Fibroblast of gingiva (primary cell): ENCODE measurements at regions not wholly inside any gene's neighbourhood (a gene's known extent, or its start where the extent isn't known, plus 50 kb on each side); places are given as distances from the start of the nearest gene placed in this dataset.
"Not testable (repeated sequence)": the region's sequence is repeated elsewhere in the genome, so short reads cannot be mapped to it uniquely, and the experiment has no call there.

Experiments used
- DNase-seq: peaks from one replicate; pipeline ENCODE4 v3.0.0-alpha.2; 2011; ENCODE audit warnings: low read depth

DNA sequence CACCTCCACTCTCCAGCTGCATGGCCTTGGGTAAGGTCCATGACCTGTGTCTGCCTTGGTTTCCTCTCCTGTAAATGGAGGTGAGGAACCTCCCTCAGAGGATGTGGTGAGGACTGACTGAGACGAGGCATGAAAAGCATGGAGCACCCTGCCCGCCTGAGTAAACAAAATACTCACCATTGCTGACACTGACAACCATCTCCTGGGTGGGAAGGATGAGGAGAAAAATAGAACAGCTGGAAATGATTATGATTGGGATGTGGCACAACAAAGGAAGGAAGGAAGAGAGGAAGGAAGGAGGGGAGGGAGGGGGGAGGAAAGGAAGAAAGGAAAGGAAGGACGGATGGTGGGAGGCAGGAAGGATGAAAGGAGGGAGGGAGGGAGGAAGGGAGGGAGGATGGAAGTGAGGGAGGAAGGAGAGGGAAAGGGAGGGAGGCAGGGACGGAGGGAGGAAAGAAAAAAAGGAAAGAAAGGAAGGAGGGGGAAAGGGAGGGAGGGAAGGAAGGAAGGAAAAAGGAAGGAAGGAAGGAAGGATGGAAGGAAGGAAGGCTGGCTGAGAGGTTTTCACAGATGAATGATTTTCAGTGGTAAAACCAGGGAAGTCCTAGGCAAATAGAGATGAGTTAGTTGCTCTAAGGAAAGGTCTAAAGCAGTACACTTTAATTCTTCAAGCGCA is 276.5 kb upstream of the XYLT1 start:
- no peak for DNase-seq

DNA sequence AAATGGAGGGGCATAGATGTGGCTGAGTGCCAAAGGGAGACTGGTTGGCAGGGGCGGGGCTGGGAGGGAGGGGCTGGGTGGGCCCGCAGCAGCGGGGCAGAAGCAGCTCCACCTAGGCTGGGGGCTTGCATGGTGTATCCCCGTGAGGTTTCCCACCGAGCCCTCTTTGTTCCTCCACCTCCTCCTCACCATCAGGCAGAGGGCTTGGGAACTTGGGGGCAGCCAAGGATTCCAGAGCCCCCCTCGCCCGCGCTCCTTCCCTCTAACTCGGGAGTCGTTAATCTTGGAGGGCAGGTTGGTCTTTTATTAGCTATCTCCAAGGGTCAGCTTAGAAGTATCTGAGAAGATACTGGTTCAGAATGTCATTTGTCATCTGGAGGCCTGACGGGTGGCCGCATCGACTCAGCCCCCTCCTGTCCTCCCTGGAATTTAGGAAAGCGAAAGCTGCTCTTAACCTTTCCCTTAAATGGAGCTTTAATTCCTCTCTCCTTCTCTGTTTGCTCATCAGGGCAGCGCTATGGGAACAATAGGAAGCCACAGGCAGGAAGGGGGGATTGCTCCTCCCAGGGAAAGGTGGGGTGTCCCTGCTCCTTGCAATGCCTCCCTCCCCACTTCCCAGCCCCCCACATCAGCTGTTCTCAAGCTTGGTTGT is 274.3 kb upstream of the XYLT1 start:
- DNase-seq: no peak

DNA sequence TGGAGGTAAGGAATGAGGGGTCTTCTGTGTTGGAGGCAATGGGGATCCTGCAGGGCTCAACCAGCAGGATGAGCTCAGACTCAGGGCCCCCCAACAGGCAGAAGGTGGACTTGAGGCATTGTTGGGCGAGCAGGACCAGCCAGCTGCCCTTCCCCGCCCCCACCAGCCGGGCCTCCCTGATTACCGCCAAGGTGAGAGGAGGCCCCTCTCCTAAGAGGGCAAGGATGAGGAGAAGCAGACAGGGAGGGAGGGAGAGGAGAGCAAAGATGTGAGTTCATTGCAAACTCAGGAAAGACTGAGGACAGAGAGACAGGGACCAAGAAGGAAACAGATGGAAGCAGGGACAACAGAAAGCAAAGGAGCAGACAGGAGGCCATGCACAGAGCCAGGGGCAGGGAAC is 272.8 kb upstream of the XYLT1 start:
- no peak for DNase-seq

DNA sequence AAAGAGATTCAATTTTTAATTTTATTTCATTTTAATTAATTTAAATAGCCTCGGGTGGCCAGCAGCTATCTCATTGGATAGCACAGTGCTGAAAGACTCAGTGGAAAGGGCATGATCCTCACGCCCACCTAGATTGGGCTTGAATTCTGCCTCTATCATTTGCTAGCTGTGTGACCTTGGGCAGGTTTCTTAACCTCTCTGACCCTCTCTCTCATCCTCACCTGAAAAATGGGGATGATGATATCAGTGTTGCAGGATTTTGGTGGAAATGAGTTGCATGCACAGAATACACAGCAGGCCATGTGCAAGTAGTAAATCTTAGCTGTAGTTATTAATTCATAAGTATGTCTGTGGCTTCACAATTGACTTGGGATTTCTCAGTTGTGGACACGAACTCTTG is 272.4 kb upstream of the XYLT1 start:
- DNase-seq: no peak

DNA sequence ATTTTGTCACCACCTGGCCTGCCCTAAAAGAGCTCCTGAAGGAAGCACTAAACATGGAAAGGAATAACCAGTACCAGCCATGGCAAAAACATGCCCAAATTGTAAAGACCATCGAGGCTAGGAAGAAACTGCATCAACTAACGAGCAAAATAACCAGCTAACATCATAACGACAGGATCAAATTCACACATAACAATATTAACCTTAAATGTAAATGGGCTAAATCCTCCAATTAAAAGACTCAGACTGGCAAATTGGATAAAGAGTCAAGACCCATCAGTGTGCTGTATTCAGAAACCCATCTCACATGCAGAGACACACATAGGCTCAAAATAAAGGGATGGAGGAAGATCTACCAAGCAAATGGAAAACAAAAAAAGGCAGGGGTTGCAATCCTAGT is 264.3 kb upstream of the XYLT1 start:
- DNase-seq: not testable (repeated sequence)

DNA sequence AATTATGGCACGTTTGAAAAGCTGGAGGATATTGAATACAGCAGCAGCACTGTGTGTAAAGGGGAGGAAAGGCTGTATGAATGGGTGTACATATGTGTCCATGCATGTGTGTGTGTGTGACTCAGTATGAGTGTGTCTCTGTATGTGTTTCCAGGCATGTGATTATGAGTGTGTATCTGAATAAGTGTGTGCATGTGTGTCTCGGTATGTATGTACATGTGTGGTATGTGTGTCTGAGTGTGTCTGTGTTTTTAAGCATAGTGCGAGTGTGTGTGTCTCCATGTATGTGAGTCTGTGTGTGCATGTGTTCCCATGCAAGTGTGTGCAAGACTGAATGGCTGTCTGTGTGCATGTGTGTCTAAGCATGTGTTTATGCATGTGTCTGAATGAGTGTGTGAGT is 259.1 kb upstream of the XYLT1 start:
- DNase-seq: no peak

DNA sequence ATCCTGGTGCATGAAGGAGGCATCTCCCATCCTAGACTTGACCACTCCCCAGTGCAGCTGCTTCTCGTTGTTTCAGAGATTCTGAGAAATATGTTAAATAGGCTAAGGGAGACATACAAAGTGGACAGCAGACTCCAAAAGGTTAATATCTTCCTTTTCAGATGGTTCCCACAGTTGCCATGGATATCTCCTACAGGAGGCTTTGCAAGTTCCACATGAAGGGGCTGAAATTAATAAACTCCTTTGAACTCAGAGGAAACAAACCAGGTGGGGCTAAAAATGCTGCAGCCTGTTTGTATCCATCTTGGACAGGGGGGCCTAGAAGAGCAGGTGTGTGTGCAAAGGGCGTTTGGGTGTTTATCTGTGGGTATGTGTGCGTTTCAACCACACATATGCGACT is 257.4 kb upstream of the XYLT1 start:
- no peak for DNase-seq

DNA sequence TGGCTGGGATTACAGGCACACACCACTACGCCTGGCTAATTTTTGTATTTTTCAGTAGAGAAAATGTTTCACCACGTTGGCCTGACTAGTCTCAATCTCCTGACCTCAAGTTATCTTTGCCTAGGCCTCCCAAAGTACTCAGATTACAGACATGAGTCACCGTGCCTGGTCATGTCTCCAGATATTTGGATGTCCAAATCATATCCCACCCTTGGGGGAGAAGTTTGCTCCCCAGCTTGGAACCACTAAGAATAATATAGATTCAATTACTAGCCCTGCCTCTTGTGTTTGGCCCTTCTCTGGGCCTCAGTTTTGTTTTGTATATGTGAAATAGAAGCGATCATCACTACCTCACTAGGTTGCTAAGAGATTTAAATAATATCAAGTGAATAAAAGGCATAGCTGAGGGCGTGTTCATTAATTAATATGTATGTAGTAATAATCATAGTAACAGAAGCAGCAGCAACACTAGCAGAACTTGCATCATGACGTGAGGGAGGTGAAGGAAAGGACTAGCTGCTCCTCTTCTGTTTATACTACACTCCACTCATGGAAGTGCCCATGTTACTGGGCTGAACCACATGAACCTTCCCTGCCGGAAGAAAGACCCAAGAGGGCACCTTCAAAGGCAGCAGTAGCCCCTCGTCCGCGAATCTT is 253.6 kb upstream of the XYLT1 start:
- peak; percentile 70 for DNase-seq

DNA sequence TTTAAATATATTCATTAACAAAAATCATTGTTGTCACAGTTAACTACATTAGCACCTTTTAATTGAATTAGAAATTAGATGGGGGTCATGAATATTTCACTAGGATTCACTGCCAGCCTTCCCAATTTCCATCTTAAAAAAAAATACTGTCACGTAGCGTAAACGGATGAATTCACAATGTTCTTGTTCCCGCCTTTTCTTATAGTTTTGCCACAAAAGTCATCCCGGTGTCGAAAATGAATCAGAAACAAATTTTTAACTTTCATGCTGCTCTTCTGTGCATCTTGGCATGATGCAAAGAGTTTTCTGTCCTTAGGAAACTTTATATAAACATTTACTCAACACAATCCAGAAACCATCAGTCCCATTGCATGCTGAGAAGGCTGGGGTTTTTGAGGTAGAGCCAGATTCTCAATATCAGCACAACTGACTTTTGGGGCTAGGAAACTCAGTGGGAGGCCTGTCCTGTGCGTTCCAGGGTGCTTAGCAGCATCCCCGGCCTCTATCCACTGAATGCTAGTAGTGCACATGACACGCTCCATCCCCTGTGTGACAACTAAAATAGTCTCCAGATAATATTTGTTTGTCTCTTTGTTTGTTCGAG is 252.9 kb upstream of the XYLT1 start:
- peak; percentile 71 for DNase-seq

DNA sequence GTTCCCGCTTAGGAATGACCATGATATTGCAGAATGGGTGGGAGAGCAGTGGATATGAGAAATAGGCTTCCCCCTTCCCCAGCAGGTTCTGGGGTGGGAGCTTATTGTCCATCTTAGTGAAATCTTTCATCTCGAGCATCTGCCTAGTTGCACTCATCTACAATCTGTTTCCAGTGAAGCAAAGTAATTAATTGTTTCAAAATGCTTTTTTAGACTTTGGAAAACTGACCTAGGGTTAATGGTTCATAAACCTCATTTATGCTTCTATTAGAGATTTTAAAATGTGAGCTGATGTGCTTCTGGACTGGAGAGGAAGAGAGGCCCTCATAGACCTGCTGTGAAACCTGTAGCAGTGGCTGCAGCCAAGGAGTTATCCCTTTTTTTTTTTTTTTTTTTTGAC is 247.7 kb upstream of the XYLT1 start:
- DNase-seq: no peak

DNA sequence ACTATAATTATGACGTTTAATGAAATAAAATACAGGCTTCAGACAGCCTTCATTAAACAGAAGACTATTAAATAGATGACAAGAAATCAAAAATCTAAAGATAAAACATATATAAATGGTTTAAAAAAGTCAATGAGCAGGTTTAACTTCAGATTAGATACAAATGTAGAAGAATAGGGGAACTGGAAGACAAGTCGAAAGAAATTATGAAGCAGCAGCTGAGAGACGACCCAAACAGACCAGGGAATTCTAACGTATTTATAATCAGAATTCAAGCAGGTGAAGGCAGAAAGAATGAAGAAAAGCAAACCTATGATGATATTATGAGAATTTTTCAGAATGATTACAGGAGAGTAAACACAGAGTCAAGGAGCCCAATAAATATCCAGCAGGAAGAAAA is 235.1 kb upstream of the XYLT1 start:
- no peak for DNase-seq

DNA sequence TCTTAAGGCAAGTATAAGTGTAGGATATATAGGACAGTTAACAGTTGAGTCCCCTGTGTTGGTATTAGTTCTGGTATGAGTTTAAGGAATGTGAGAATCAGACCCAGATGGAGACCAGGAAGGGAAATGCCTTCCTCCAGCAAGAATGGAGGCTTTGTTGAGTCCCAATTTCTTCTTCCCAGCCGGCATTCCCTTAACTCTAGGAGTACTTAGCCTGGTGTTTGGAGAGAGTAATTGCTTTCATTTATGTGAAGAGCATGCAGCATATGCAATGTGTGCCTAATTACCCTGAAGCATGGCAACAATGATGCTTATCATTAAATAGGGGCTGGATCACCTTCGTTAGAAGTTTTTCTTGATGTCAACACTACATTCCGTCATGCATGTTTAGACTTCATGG is 225.9 kb upstream of the XYLT1 start:
- DNase-seq: no peak

DNA sequence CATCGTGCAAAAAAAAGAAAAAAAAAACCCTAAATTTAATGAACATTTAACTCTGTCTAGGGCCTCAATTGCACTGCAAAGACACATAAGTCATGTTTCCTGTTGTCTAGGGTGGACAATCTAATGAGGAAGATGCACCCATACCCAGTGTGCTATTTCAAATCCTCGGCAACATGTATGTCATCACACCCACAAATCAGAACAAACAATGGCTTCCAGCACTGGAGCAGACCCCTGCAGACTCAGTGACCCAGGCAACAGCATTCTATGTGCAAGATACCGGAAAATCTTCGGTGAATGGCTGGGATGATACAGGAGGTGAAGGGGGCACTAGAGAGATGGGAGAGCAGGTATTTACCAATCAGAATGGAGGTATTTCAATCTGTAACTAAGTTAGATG is 221.7 kb upstream of the XYLT1 start:
- DNase-seq: no peak

DNA sequence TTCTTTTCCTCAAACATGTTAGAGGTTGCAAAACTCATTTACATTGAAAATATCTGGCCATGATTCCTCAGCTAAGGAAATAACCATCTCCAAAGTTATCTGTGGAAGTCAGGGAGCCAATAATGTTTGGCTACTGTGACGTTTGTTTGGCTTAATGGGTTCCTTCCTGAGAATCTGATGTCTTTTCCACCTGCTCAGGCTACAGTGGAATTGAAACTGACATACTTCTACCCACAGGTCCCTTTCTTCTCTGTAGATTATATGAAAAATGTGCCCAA is 221.1 kb upstream of the XYLT1 start:
- DNase-seq: no peak

DNA sequence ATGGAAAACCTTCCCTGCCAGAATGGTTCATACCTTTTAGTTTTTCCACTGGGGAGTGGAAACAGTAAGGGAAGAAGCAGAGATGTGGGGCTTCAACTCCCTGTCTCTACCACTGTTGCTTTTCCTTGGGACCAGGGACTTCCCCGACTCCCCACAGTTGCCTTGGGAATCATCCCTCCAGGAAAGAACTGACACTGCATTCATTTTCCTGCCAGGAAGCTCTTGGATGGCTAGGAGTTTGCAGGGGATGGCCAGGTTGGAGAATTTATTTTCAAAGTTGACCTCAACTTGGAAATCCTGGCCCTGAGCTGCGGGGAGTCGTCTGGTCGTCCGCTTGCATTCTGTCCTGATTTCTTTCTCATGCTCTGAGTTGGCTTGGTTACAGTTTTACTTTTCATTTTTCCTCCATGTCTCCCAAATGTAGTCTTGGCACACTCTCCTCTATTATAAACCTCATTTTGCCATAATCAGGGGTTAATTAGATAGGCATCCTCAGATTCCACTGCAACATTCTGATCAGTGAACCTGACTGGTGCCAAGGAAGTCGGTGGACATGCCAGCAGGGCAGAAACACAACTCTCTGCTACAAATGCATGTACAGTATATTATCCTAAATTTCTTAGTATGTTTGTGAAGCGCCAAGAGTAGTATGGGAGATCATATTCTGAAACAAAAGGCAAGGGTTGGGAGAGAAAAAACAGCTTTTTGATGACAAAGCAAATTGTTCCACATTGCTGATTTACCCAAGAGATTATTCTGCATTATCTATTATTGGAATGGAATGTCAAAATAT is 220.5 kb upstream of the XYLT1 start:
- DNase-seq: peak; percentile 2

DNA sequence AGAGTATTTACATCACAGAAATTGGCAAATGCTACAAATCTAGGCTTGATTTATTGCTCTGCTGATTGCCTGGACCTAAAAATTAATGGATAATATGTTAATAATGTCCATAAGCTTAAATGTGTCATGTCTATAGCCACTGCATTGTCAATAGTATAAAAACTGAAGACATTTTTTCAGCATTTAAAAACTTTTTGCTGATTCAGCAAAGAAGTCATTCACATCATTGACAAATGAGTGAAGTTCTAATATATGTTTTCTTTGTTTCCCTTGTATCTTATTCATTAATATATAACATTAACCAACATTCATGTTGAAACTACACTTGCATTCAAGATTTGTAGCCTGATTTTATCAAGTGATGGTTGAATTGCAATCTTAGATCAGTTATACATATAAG is 214.7 kb upstream of the XYLT1 start:
- DNase-seq: no peak

DNA sequence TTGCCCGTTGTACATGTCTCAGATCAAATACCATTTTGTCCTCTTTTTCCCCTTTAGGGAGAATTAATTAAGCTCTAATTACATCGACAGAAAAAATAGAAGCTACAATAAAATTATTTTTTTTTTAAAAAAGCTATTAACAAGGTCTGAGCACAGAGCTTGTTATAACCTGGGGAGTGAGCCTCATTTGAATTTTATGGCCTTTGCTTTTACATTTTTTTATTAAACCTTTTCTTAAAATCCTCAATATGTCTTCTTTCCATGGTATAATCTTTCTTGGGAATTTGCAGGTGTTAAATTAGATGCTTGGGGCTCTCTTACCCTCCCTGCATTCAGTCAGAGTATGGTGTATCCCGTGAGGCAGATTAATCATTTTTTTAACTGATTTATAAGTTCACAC is 212.5 kb upstream of the XYLT1 start:
- no peak for DNase-seq

DNA sequence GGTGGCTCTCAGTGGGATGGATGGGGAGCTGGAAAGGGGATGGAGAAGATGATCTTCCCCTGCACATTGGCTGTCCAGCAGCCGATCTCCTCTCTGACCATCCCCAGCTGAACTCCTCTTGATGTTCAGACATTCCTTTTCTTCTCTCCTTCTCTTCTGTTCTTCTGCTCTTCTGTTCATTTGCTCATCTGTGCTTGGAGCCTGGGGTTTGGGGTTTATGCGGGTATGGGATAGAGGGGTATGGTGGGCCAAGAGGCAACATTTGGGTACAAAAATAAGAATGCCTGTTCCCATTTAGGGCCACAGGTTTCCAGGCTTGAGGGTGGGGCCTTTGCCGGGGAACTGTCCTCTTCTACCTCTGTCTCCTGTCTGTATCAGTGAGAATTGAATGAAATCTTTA is 205.4 kb upstream of the XYLT1 start:
- DNase-seq: no peak

DNA sequence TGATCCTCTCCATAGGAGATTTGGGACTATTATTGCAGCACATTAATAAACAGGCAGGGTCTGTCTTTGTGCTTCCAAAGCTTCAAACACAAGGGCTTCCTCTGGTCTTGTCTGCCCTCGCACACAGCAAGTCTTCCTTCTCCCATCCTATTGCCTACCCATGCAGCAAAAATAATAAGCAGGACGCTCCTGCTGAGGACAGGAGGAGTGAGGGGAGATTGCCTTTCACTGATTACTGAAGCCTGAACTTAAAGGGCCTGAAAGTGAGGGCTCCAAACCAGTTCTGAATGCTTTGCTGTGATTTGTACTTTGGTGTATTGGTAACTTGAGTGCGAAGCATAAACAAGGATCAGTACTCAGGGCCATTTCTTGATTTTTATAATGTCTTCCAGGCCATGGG is 197.6 kb upstream of the XYLT1 start:
- no peak for DNase-seq

DNA sequence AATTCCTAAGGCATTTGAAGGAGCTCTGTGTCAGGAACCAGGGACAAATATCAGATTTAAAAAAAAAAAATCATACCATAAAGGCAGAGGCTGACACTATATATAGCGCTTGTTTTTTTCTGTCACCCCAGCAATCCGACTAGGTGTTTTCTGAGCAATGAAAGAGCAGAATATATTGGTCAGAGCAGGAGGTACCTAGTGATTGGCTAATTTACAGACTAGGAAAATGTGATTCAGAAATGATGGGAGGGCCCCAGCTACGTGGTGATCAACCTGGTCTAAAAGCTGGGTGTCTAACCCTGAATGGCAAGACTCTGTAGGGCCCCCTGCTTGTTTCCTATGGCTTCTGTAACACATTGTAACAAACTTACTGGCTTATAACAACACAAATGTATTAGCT is 195.5 kb upstream of the XYLT1 start:
- no peak for DNase-seq

DNA sequence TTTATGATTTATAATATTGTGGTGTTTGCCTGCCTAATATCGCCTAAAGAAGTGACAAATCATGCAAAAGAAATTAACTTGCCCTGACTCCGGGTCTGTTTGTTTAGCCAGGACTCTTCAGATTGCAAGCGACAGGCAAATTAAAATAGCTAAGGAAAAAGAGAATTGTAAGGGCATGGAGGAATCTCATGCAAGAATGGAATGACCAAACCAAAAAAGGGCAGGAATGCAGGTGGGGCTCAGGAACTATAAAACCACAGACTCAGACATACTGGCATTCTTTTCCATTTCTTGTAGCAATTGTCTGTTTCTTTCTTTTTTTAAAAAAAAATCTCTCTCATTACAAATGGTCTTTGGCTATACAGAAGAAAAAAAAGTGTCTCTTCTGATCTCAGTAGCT is 188.1 kb upstream of the XYLT1 start:
- no peak for DNase-seq

DNA sequence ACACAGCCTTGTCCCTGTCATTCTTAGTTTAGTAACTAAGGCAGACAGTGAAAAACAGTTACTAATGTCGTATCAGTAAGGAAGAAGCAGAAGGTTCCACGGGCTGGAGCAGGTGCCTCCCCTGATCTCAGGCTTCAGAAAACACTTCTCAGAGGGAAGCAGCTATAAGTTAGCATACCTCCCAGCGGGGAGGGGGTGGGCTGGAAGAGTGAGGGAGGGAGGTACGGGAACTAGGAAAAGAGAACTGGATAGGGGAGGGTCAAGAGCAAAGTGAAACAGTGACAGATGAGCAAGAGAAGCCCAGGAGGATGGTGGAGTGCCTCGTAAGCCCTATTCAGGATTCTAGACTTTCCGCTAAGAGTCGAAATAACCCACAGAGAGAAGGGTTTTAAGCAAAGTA is 186.3 kb upstream of the XYLT1 start:
- DNase-seq: no peak

DNA sequence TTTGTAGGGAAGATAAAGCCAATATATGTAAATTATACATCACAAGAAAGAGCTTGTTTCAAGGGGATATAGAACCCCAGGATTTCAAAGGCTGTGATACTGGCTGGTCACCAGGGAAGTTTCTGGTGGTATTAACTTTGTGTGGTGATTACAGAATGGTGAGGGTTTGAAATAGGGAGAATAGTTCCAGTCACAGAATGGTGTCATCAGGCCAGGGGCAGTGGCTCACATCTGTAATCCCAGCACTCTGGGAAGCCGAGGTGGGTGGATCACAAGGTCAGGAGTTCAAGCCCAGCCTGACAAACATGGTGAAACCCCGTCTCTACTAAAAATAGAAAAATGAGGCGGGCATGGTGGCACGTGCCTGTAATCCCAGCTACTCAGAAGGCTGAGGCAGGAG is 183.8 kb upstream of the XYLT1 start:
- no peak for DNase-seq
